GM19452 (cell line): ENCODE measurements at regions not wholly inside any gene's neighbourhood (a gene's known extent, or its start where the extent isn't known, plus 50 kb on each side); places are given as distances from the start of the nearest gene placed in this dataset.

Experiments
- ATAC-seq: cut with Tn5 transposase; IDR thresholded peaks from one replicate; pipeline ENCODE4 v1.9.1; 2021; ENCODE audit not compliant: unreplicated experiment

DNA sequence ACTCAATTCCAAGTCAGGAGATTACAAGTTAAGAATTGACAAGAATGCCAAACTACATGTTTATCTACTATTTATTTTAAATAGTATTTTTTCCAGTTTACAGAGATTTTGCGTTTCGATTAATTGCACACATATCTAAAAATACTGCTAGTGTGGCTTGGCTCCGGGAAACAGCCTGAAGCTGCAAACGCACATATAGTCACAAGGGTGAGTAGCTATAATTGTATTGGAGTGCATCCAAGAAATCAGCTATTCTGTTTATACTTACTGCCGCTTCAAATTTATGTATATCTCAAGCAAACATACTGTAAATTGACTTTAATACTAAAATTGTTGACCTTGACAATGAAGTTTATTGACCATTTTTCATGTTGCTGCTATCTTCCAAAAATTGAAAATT lies 77.0 kb upstream of the PLSCR5 start:
- no peak for ATAC-seq

DNA sequence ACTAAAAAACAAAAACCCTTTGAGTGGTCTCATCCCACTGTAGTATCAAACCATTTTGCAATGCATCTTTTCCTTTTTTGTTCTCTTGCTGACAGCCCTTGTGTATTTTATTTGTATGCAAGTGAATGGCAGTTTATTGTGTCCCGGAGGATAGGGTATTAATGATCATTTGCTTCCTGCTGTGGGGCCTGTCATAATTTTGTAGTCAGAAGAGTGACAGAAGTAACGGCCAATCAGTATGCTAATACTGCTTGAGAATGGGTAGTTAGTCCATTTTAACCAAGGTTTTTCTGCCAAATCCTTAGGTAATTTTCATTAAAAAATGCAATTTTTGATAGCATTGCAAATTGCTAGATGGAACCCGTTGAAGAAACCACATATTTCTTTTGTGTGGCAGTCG lies 75.5 kb upstream of the PLSCR5 start:
- no peak for ATAC-seq

DNA sequence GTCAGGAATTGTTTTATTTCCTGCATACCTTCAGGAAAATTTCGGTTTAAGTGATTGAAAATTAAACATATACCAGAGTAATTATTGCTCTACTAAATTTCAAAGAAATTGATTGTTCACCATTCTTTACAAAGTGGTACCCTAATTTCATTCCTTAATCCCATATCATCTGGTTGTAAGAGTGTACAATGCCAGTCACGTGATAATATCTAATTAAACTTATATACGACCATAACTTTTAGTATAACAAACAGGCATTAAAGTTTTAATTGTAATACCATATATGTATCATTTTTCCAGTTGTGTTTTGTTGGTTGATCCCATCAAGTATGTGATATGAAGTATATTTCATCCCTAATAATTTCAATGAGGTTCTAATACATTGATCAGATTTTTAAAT lies 74.8 kb upstream of the PLSCR5 start:
- no peak for ATAC-seq

DNA sequence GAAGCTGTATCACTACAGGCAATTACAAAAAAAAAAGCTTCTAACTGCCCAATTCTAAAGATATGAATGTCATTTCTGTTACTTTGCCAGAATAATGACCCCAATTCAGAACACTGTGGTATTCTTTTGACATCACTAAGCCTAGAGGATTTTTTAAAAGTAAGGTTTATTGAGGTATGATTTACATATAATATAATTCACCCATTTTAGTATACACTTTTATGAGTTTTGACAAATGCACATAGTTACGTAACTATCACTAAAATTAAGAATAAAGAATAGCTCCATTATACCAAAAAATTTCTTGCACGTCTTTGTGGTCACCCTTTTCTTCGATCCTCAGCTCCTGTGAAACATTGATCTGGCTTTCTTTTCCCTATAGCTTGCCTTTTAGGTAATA lies 74.0 kb upstream of the PLSCR5 start:
- ATAC-seq = no peak

DNA sequence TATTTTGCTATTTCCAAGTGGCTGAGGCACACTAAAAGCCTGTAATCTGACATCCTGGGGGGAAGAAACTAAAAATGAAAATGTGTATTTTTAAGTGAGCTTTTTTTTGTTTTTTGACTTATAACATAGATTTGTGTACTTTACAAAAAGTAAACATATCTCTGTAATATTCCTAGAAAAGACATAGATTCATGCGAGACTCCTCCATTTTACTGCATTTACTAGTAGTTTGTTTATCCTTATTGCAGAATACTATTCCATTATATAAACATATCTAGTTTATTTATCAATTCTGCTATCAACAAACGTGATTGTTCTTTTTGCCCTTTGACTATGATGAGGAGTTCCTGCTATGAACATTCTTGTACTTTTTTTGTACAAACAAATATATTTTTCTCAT lies 67.8 kb upstream of the PLSCR5 start:
- ATAC-seq = no peak

DNA sequence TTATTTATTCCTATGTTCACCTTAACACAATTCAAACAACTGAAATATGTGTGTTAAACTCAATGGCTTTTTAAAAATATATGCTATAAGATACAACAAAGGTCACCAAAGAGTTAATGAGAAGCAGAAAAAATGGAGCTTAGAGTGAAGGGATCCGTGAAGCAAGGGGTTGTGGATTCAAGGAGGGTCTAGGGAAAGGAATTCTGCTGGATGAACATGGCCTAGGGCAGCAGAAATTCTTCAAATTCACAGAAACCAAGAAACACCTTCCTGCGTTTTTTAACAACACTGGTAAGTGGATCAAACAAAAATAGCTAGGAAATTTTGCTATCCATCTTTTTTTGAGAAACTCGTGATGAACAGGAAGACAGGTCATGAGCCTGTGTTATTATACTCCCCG lies 59.3 kb upstream of the PLSCR5 start:
- no peak for ATAC-seq

DNA sequence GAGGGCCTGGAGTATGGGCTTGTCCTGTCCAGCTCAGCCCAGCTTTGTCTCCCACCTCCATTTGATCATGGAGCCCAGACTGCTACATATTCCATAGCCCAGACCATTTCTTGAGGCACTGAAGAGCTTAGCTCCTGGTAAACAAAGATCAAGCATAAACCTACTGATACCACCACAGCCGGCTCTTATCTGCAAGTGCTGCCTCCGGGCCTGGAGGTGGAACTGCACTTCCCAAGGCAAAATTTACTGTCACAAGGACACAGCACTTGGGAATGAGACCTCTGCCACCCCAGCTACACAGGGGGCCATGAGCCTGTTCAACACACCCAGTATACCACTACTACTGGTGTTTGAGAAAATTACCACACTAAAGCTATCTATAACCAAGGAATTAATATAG lies 53.7 kb upstream of the PLSCR5 start:
- ATAC-seq = no peak

DNA sequence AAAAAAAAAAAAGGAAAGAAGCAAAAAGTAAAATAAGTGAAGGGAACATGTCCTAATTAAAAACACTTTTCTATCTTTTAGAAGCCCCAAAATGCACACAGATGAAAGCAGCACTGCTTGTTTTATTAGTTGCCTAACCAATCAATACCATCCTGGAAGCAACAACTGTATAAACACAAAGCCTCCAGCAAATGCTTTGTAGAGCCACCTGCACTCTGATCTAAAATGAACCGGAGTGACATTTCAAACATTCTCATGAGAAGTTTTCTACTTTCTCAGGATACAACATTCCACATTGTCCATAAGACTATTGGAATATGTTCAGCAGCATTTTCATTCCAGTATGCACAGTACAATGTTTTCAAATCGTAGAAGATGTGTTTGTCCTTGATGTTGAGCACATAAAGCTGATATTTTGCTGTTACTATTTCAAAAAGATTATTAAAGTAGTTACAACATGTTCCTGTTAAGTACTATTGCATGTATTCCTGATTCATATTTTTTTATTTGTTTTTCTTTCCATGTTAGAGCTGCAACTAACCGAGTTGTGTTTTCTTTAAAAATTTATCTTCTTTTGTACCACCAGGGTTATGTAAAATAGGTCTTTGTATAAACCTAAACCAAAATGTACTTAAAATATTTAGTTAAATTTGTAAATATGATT lies 50.3 kb upstream of the PLSCR5 start:
- ATAC-seq = no peak
